ENCODE measurements at regions not wholly inside any gene's neighbourhood (a gene's known extent, or its start where the extent isn't known, plus 50 kb on each side); places are given as distances from the start of the nearest gene placed in this dataset.
"Not testable (repeated sequence)": the region's sequence is repeated elsewhere in the genome, so short reads cannot be mapped to it uniquely, and the experiment has no call there.

DNA sequence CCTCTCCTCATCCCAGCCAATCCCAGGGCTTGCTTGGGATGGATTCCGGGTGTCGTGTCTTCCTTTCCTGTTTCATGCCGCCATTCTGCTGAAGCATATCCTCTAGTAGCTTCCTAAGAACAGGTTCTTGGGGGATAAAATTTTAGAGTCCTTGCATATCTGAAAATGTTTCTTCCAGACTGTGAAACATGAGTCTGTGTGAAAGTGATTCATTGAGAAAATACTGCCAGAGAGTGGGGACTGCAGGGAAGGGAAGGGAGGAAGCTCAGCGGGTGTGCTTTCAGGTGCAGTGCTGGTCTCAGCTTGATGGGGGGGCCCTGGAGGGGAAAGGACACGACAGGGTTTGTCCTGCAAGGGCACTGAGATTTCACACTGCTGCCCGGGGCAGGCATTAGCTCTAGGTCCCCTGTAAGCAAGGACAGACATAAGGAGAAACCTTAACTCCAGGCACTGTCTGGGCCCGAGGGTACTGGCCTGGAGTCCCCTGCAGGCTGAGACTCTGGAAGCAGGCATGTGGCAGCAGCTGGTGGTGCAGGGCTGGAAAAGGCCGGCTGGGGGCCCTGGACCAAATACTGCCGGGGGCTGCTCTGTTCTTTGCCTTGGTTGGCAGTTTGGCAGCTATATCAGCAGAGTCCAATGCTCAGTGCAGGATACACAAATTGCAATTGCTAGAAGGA, 97.6 kb upstream of the HS6ST1 start:
- no peak overlapping the region for H3K4me3 ChIP-seq (ENCODE audit: low read depth, low read length)
- TF ChIP-seq, protein P1, sequence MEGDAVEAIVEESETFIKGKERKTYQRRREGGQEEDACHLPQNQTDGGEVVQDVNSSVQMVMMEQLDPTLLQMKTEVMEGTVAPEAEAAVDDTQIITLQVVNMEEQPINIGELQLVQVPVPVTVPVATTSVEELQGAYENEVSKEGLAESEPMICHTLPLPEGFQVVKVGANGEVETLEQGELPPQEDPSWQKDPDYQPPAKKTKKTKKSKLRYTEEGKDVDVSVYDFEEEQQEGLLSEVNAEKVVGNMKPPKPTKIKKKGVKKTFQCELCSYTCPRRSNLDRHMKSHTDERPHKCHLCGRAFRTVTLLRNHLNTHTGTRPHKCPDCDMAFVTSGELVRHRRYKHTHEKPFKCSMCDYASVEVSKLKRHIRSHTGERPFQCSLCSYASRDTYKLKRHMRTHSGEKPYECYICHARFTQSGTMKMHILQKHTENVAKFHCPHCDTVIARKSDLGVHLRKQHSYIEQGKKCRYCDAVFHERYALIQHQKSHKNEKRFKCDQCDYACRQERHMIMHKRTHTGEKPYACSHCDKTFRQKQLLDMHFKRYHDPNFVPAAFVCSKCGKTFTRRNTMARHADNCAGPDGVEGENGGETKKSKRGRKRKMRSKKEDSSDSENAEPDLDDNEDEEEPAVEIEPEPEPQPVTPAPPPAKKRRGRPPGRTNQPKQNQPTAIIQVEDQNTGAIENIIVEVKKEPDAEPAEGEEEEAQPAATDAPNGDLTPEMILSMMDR (IDR thresholded peaks at IDR 0.05; ENCODE audit: insufficient read depth, low read length), result no peak
- no peak for DNase-seq (ENCODE audit: low read depth)

DNA sequence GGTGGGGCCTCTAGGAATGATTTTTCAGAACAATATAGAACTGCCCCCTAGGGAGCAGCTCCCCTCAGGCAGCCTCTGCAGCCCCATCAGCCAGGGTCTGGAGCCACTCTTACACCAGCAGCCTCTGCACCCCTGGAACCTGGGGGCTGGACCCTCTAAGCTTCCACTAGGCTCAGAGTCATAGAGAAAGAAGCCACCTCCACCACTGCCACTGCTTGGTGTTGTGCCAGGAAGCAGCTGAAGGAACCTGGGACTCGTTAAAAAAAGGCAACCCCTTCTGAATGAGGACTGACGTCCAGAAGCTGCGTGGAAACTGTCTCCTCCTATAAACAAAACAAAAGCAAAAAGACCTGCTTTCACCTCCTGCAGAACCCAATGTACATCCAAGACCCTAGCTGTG, 98.1 kb upstream of the HS6ST1 start:
- no peak for DNase-seq (ENCODE audit: low read depth)
- no peak overlapping the region for H3K4me3 ChIP-seq (ENCODE audit: low read depth, low read length)
- TF ChIP-seq, protein P1 (IDR thresholded peaks at IDR 0.05; ENCODE audit: insufficient read depth, low read length), result no peak

DNA sequence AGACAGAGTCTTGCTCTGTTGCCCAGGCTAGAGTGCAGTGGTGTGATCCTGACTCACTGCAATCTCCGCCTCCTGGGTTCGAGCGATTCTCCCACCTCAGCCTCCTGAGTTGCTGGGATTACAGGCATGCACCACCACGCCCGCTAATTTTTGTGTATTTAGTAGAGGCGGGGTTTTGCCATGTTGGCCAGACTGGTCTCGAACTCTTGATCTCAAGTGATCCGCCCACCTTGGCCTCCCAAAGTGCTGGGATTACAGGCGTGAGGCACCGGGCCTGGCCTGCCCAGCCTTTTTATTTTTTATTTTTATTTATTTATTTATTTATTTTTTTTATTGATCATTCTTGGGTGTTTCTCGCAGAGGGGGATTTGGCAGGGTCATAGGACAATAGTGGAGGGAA, 98.6 kb upstream of the HS6ST1 start:
- DNase-seq (ENCODE audit: low read depth); H3K4me3 ChIP-seq (ENCODE audit: low read depth, low read length): not testable (repeated sequence)

DNA sequence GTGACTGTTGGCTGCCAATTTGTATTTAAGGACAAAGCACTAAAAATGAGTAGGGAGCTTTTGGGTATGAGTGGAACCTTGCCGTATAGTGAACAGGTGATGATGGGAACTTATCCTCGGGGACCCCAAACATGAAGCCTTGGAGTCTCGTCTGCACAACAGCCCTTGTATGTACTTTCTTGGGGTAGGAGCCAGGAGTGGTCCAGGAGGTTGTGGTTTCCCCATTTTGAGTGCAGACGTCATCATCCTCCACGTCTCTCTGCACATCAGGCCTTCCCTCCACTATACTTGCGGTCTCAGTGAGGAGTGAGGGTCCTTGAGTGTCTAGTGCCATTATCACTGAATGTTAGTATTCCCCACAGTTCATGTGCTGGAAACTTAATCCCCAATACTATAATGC, 101.5 kb upstream of the HS6ST1 start:
- DNase-seq (ENCODE audit: low read depth), result no peak
- TF ChIP-seq, protein P1 (IDR thresholded peaks at IDR 0.05; ENCODE audit: insufficient read depth, low read length), result no peak
- H3K4me3 ChIP-seq (ENCODE audit: low read depth, low read length), result no peak overlapping the region

DNA sequence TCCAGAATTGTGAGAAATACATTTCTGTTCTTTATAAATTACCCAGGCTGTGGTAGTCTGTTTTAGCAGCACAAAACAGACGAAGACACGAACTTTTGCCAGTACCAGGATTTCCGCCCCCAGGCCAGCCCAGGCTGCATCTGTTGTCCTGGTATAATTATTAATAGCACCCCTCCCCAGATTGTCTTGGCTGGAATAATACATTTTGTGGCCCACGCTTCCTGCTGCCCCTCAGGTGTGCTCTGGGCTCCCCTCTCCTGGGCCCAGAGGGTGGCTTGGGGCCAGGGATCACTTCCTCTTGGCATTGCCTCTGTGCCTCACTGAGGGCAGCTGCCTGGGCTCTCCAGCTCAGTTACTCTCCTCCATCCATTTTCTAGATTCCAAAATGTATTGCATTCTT, 102.1 kb upstream of the HS6ST1 start:
- TF ChIP-seq, protein P1 (IDR thresholded peaks at IDR 0.05; ENCODE audit: insufficient read depth, low read length), result no peak
- DNase-seq (ENCODE audit: low read depth), result no peak
- no peak overlapping the region for H3K4me3 ChIP-seq (ENCODE audit: low read depth, low read length)

DNA sequence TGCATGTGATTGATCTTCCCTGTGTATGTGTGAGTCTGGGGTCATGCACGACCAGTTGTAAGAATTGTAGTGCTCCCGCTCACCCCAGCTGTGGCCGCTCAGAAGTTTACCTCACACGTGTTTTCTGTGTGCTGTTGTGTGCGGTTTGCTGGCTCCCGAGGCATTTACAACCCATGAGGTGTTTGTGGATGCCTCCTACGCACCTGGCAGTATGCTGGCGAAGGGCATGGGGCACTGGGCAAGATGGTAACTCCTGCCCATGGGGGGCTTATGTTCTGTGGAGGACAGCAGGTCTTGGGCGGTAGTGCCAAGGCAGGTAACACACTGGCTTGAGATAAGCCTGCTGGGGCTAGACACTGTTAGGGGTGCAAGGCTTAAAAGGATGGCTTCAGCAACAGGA, 102.6 kb upstream of the HS6ST1 start:
- TF ChIP-seq, protein P1 (IDR thresholded peaks at IDR 0.05; ENCODE audit: insufficient read depth, low read length), result no peak
- no peak for DNase-seq (ENCODE audit: low read depth)

DNA sequence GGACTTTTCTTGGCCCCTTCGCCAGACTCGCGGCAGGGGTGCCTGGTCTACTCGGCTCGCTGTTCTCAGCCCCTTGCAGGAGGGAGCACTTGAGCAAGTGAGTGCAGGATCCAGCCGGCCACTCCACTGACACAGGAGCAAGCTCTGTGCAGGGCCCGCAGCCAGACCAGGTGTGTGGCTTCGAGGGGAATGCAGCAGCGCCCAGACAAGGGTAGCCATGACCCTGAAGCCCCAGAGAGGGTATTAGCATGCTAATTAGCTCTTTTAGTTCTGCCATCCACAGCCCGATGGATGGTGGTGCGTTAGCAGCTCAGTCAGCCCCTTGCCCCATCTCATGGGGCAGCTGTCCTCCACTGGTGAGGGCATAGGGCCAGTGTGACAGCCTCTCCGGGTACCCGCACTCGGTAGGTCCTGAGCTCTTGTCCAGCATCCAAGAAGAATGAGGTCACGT, 103.2 kb upstream of the HS6ST1 start:
- TF ChIP-seq, protein P1 (IDR thresholded peaks at IDR 0.05; ENCODE audit: insufficient read depth, low read length), result no peak
- no peak for DNase-seq (ENCODE audit: low read depth)
- H3K4me3 ChIP-seq (ENCODE audit: low read depth, low read length), result no peak overlapping the region

More for the DNA sequence above, 102.6 kb upstream of the HS6ST1 start:
- no peak overlapping the region for H3K4me3 ChIP-seq (ENCODE audit: low read depth, low read length)

Data from fibroblast of the aortic adventitia (primary cell).